ENCODE measurements at regions not wholly inside any gene's neighbourhood (a gene's known extent, or its start where the extent isn't known, plus 50 kb on each side); places are given as distances from the start of the nearest gene placed in this dataset.
"Not testable (repeated sequence)": the region's sequence is repeated elsewhere in the genome, so short reads cannot be mapped to it uniquely, and the experiment has no call there.

- no peak for DNase-seq
These were observed 322.9 kb downstream of the SETD4 start for GRCh38 chr21:35737449-35737848.

- no peak for DNase-seq
These were observed 327.5 kb downstream of the SETD4 start for GRCh38 chr21:35732788-35733187.

- DNase-seq, result no peak
These were observed 330.0 kb downstream of the SETD4 start for GRCh38 chr21:35730325-35730724.

GRCh38 chr21:35727830-35728229 is 332.5 kb downstream of the SETD4 start:
- DNase-seq, result no peak

GRCh38 chr21:35724156-35724555 is 336.2 kb downstream of the SETD4 start:
- no peak for DNase-seq

- DNase-seq, result no peak
These were observed 338.6 kb downstream of the SETD4 start for GRCh38 chr21:35721701-35722100.

- no peak for DNase-seq
These were observed 340.1 kb downstream of the SETD4 start for GRCh38 chr21:35720208-35720731.

- DNase-seq, result no peak
These were observed 341.2 kb downstream of the SETD4 start for GRCh38 chr21:35719080-35719479.

GRCh38 chr21:35716876-35717565 is 343.3 kb downstream of the SETD4 start:
- no peak for DNase-seq

- no peak for DNase-seq
These were observed 346.4 kb downstream of the SETD4 start for GRCh38 chr21:35713914-35714313.

- no peak for DNase-seq
These were observed 348.7 kb downstream of the SETD4 start for GRCh38 chr21:35711661-35712060.

GRCh38 chr21:35711213-35711612 is 349.1 kb downstream of the SETD4 start:
- DNase-seq, result no peak

- not testable (repeated sequence) for DNase-seq
These were observed 350.3 kb downstream of the SETD4 start for GRCh38 chr21:35709990-35710389.

GRCh38 chr21:35705888-35706287 is 354.4 kb downstream of the SETD4 start:
- no peak for DNase-seq

- no peak for DNase-seq
These were observed 355.0 kb downstream of the SETD4 start for GRCh38 chr21:35705237-35705887.

GRCh38 chr21:35703704-35704103 is 356.6 kb downstream of the SETD4 start:
- no peak for DNase-seq

GRCh38 chr21:35699361-35699760 is 361.0 kb downstream of the SETD4 start:
- DNase-seq, result no peak

- DNase-seq, result peak in 1 of 2 experiments; percentile 4
These were observed 363.0 kb downstream of the SETD4 start for GRCh38 chr21:35697321-35697808.

- no peak for DNase-seq
These were observed 363.7 kb downstream of the SETD4 start for GRCh38 chr21:35696644-35697043.

- DNase-seq, result no peak
These were observed 368.0 kb downstream of the SETD4 start for GRCh38 chr21:35692311-35692710.

GRCh38 chr21:35690436-35690835 is 369.9 kb downstream of the SETD4 start:
- DNase-seq, result no peak

GRCh38 chr21:35686156-35686555 is 374.2 kb downstream of the SETD4 start:
- DNase-seq, result no peak

GRCh38 chr21:35683664-35684304 is 376.5 kb downstream of the SETD4 start:
- DNase-seq, result no peak

All from activated CD4-positive, alpha-beta T cell treated with anti-CD3 and anti-CD28 coated beads, Interleukin-2, amount 50 U/mL, for 48 hours (primary cell).